Spleen (tissue), 11 donors: ENCODE measurements at regions not wholly inside any gene's neighbourhood (a gene's known extent, or its start where the extent isn't known, plus 50 kb on each side); places are given as distances from the start of the nearest gene placed in this dataset.

Experiments used
- DNase-seq: peaks from one replicate; pipeline ENCODE4 v3.0.0-alpha.2; 2020
- H3K27ac ChIP-seq, 8 donors: fragments of 200-600 bp; sonication (generic) in 7 of 8; 1 replicate in 4 of 8; 2 replicates in 4 of 8; pipeline versions ENCODE4 v1.5.0 to v1.8.0; 2016 to 2021; ENCODE audit warnings: inconsistent platforms in 4 of 8, mild to moderate bottlenecking in 4 of 8, moderate library complexity in 1 of 8
- H3K27me3 ChIP-seq, 7 donors: fragments of 200-600 bp; sonication (generic) in 6 of 7; replicated peaks in 1 of 7; 1 replicate in 4 of 7; 2 replicates in 3 of 7; pipeline versions ENCODE4 v1.5.0 to v1.8.0; 2016 to 2021; ENCODE audit warnings: inconsistent platforms in 3 of 7, mild to moderate bottlenecking in 1 of 7
- H3K36me3 ChIP-seq, 6 donors: fragments of 200-600 bp; sonication (generic) in 5 of 6; 1 replicate in 4 of 6; 2 replicates in 2 of 6; pipeline versions ENCODE4 v1.5.0 to v1.8.0; 2016 to 2021; ENCODE audit warnings: inconsistent platforms in 2 of 6
- H3K4me1 ChIP-seq, 6 donors: fragments of 200-600 bp; sonication (generic) in 5 of 6; 1 replicate in 3 of 6; 2 replicates in 3 of 6; pipeline versions ENCODE4 v1.5.0 to v1.8.0; 2016 to 2021; ENCODE audit warnings: inconsistent platforms in 3 of 6
- H3K4me3 ChIP-seq, 8 donors: fragments of 200-600 bp; sonication (generic) in 7 of 8; 1 replicate in 4 of 8; 2 replicates in 4 of 8; pipeline versions ENCODE4 v1.5.0 to v1.8.0; 2016 to 2021; ENCODE audit warnings: inconsistent platforms in 4 of 8, mild to moderate bottlenecking in 4 of 8, moderate library complexity in 2 of 8
- H3K9me3 ChIP-seq, 8 donors: fragments of 200-600 bp; sonication (generic) in 7 of 8; 1 replicate in 4 of 8; 2 replicates in 4 of 8; pipeline versions ENCODE4 v1.5.0 to v1.8.0; 2016 to 2021; ENCODE audit warnings: inconsistent platforms in 4 of 8
- CTCF ChIP-seq, 11 experiments: fragments of 200-600 bp in 7 of 11; fragments of 450-650 bp in 4 of 11; sonication (generic) in 4 of 11; IDR thresholded peaks in 8 of 11; conservative IDR thresholded peaks in 3 of 11; 1 replicate in 7 of 11; 2 replicates in 4 of 11; pipeline versions ENCODE4 v1.4.0 to v1.8.0; 2016 to 2021; ENCODE audit warnings: antibody characterized with exemption in 11 of 11, inconsistent platforms in 4 of 11, mild to moderate bottlenecking in 1 of 11
- POLR2A ChIP-seq, 3 donors: fragments of 450-650 bp; IDR thresholded peaks; one replicate each; pipeline ENCODE4 v1.5.1; 2017; ENCODE audit warnings: antibody characterized with exemption in 3 of 3, mild to moderate bottlenecking in 1 of 3
- POLR2AphosphoS5 ChIP-seq, 3 donors: sonication (generic); formaldehyde crosslinking; IDR thresholded peaks; one replicate each; pipeline ENCODE4 v1.5.1; 2017; ENCODE audit warnings: antibody characterized with exemption in 3 of 3
- WGBS, 5 donors: extraction: QIAGEN DNeasy Blood & Tissue Kit in 3 of 5; methylation state at CpG; one replicate each; pipeline versions ENCODE4 v1.1.5 to v1.1.7; 2013 to 2018; 5-methylcytosine and 5-hydroxymethylcytosine counted together
- intact Hi-C: fragments of 100-400 bp; cut with DNase I; formaldehyde crosslinking; loops from one replicate; pipeline ENCODE4 v1.15.0; 2023; ENCODE audit warnings: low total_unique reads
- donor health status: healthy with polysubstance abuse.
- donor health status: DM: no; HTN: no; CAD: no; lungs with moderate emphysema.
- donor health status: DM: no; HTN: no; CAD: no.
- donor health status: Bipolar disorder and iron deficiency.
- donor health status: healthy.
- donor health status: DM: no; HTN: no; CAD: no.
- donor health status: DM: yes; HTN: yes; CAD: no.

- 77 to 91% (median 79%) methylated on average over 13 of the region's 13 CpGs for WGBS, 5 donors
- no peaks in the 10 kb centered on the region for H3K9me3 ChIP-seq
- intact Hi-C loops, result no loop called here
Observed at GRCh38 chr9:79312686-79313421, 258.9 kb upstream of the TLE4 start.

GRCh38 chr9:79325501-79325900, 246.3 kb upstream of the TLE4 start:
- intact Hi-C loops, result no loop called here
- 60 to 94% (median 77%) methylated on average over 3 of the region's 3 CpGs for WGBS, 5 donors

More at GRCh38 chr9:79312686-79313421, 258.9 kb upstream of the TLE4 start:
- Histone ChIP-seq H3K36me3 (no peaks in the 10 kb centered on the region), H3K4me1 (no peaks in the 10 kb centered on the region), H3K4me3 (no peak overlapping the region), H3K27ac (no peak overlapping the region), H3K27me3 (peaks cover 0 to 5% (median 0%) of the 10 kb centered on the region in 7 donors)
- TF ChIP-seq POLR2AphosphoS5 (IDR thresholded peaks at IDR 0.05), result no peak
- TF ChIP-seq CTCF (IDR thresholded peaks at IDR 0.05 in 8 of 11, conservative IDR thresholded peaks at IDR 0.05 in 3 of 11), result no peak
- TF ChIP-seq POLR2A (IDR thresholded peaks at IDR 0.05), result no peak
- no peak for DNase-seq

GRCh38 chr9:79329861-79330260, 241.9 kb upstream of the TLE4 start:
- 83 to 90% (median 87%) methylated on average over 1 of the region's 1 CpG for WGBS, 5 donors
- H3K27me3 ChIP-seq, result no peaks in the 10 kb centered on the region
- DNase-seq, result no peak

More at GRCh38 chr9:79325501-79325900, 246.3 kb upstream of the TLE4 start:
- H3K4me1 ChIP-seq, result no peaks in the 10 kb centered on the region
- no peak overlapping the region for H3K4me3 ChIP-seq
- DNase-seq, result no peak
- H3K27me3 ChIP-seq, result no peaks in the 10 kb centered on the region
- TF ChIP-seq POLR2A (IDR thresholded peaks at IDR 0.05) (no peak), CTCF (IDR thresholded peaks at IDR 0.05 in 8 of 11, conservative IDR thresholded peaks at IDR 0.05 in 3 of 11) (no peak), POLR2AphosphoS5 (IDR thresholded peaks at IDR 0.05) (no peak)
- no peaks in the 10 kb centered on the region for H3K36me3 ChIP-seq
- no peak overlapping the region for H3K27ac ChIP-seq
- H3K9me3 ChIP-seq, result peaks cover 0 to 4% (median 0%) of the 10 kb centered on the region in 8 donors

More at GRCh38 chr9:79329861-79330260, 241.9 kb upstream of the TLE4 start:
- H3K9me3 ChIP-seq, result peaks cover 0 to 3% (median 0%) of the 10 kb centered on the region in 8 donors
- H3K36me3 ChIP-seq, result no peaks in the 10 kb centered on the region
- H3K27ac ChIP-seq, result no peak overlapping the region
- no peaks in the 10 kb centered on the region for H3K4me1 ChIP-seq
- no peak overlapping the region for H3K4me3 ChIP-seq
- intact Hi-C loops, result no loop called here
- TF ChIP-seq CTCF (IDR thresholded peaks at IDR 0.05 in 8 of 11, conservative IDR thresholded peaks at IDR 0.05 in 3 of 11), result no peak
- no peak for TF ChIP-seq POLR2A (IDR thresholded peaks at IDR 0.05)
